Mesothelial cell of epicardium (in vitro differentiated cells): ENCODE measurements at regions not wholly inside any gene's neighbourhood (a gene's known extent, or its start where the extent isn't known, plus 50 kb on each side); places are given as distances from the start of the nearest gene placed in this dataset.

ENCODE experiments used
- DNase-seq, 2 experiments: peaks; one replicate each; pipeline ENCODE4 v3.0.0; 2021; ENCODE audit warnings: low spot score in 2 of 2; ENCODE audit not compliant: unreplicated experiment in 2 of 2
- H3K27ac Mint-ChIP-seq: 2 replicates; pipeline ENCODE4 v1.8.0; 2021; ENCODE audit warnings: mixed read lengths
- H3K27me3 Mint-ChIP-seq: 2 replicates; pipeline ENCODE4 v1.8.0; 2021; ENCODE audit warnings: low read depth, mixed read lengths
- H3K36me3 Mint-ChIP-seq: 2 replicates; pipeline ENCODE4 v1.8.0; 2021; ENCODE audit warnings: mixed read lengths
- H3K4me1 Mint-ChIP-seq: 2 replicates; pipeline ENCODE4 v1.8.0; 2021; ENCODE audit warnings: mixed read lengths
- H3K4me3 Mint-ChIP-seq: 2 replicates; pipeline ENCODE4 v1.8.0; 2021; ENCODE audit warnings: mild to moderate bottlenecking, moderate library complexity, mixed read lengths
- H3K9me3 Mint-ChIP-seq: 2 replicates; pipeline ENCODE4 v1.8.0; 2021; ENCODE audit warnings: mixed read lengths
- TF ChIP-seq, protein P1 (sequence below): fragments of 200-600 bp; sonication (generic); IDR thresholded peaks from one replicate; pipeline ENCODE4 v1.5.0; 2021; ENCODE audit warnings: antibody characterized with exemption; ENCODE audit not compliant: unreplicated experiment

DNA sequence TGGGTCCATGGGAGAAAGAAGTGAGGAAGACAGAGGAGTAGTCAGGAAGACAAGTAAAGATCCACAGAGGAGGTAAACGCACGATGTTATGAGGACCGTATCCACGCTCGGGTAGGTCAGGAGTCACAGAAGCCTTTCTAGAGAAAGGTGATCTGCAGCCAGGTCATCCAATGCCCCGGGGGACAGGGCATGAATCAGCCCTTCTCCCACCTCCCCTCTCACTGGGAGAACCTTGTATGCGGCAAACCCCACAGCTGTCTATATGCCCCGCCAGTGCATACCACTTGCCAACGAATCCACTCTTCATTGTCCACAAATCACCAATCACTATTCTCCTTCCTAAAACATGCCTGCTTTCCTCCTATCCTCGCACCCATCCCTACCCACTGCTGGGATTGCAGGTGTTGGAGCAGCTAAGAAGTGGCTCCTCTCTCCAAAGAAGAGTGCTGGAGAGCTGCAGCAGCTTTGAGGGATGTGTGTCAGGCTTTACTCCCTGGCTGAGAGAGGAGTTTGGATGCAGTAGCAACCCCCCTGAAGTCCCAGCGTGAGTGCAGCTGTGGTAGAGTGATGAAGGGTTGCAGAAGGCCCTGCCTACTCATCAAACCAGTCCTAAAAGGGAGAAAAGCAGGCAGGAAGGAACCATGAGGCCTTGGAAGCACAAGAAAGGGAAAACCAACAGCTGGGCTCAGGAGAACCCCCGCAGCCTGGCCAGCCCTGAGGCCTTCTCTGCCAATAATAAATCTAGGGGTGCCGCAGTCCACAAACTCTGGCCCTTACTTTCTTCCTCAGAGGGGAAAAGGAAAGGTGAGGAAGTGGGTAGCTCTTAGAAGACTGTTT is 102.2 kb upstream of the GADD45A start:
- TF ChIP-seq, protein P1, sequence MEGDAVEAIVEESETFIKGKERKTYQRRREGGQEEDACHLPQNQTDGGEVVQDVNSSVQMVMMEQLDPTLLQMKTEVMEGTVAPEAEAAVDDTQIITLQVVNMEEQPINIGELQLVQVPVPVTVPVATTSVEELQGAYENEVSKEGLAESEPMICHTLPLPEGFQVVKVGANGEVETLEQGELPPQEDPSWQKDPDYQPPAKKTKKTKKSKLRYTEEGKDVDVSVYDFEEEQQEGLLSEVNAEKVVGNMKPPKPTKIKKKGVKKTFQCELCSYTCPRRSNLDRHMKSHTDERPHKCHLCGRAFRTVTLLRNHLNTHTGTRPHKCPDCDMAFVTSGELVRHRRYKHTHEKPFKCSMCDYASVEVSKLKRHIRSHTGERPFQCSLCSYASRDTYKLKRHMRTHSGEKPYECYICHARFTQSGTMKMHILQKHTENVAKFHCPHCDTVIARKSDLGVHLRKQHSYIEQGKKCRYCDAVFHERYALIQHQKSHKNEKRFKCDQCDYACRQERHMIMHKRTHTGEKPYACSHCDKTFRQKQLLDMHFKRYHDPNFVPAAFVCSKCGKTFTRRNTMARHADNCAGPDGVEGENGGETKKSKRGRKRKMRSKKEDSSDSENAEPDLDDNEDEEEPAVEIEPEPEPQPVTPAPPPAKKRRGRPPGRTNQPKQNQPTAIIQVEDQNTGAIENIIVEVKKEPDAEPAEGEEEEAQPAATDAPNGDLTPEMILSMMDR, result no peak
- Mint-ChIP-seq H3K9me3 (no peaks in the 10 kb centered on the region), H3K27me3 (no peaks in the 10 kb centered on the region), H3K27ac (no peak overlapping the region), H3K36me3 (no peaks in the 10 kb centered on the region), H3K4me1 (peaks cover 14% of the 10 kb centered on the region), H3K4me3 (no peak overlapping the region)
- no peak for DNase-seq

DNA sequence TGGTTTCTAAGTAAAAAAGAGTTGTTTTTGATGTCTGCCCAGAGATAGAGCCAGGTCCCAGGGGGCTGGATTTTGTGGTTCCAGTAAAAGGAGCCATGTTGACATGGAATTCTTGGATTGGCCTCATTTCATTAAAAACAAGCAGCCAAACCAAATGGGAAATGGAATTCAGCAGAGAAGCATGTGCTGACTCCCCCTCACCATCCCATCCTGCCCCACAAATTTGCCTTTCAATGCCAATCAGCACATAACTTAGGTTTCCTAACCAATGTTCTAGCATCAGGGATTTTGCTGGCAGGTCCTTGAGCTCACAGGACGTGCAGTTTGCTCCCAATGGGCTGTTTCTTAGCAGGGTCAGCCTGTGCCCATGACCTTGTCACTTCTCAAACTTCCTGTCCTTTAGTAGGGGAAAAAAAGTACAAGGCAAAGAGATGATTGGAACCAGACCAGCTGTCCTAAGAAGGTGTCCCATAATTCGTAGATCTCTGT is 101.5 kb upstream of the GADD45A start:
- H3K4me1 Mint-ChIP-seq, result peaks cover 14% of the 10 kb centered on the region
- H3K27me3 Mint-ChIP-seq, result no peaks in the 10 kb centered on the region
- no peaks in the 10 kb centered on the region for H3K9me3 Mint-ChIP-seq
- H3K36me3 Mint-ChIP-seq, result no peaks in the 10 kb centered on the region
- H3K4me3 Mint-ChIP-seq, result no peak overlapping the region
- no peak overlapping the region for H3K27ac Mint-ChIP-seq
- DNase-seq, result no peak
- TF ChIP-seq, protein P1, result no peak

DNA sequence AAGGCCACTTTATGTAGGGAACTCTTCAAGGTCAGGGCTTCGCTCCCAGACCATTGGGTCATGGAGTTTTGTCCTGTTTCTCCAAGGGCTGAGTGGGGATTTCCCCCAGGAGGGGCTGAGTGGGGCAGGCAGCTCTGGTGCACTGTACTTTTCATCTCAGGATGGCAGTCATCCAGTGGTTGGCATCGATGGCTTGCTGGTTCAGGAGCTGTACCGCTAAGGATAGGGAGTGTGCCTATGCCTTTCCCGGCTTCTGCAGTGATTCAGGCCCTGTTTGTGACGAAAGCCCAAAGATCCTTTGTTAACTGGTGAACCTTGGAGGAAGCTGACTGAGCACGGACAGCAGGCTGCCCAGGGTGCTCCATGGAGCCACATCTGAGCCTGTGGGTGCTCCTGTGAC is 100.1 kb upstream of the GADD45A start:
- TF ChIP-seq, protein P1, result no peak
- H3K9me3 Mint-ChIP-seq, result no peaks in the 10 kb centered on the region
- H3K4me1 Mint-ChIP-seq, result peaks cover 13% of the 10 kb centered on the region

DNA sequence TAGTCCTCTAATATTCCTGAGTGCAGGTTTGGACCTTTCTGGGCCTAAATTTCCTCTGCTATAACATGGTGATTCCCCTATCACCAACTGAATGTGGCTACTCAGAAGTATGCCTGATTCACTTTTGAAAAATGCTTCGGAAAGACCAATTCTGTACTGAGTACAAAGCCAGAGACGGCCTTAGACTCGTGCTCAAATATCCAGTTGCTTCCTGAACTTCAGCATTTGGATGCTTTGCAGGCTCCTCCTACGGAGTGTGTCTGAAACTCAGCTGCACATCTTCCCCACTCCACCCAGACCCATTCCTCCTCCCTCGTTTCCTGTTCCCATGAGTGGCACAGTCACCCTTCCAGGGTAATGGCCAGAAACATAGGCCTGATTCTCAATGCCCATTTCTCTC is 98.4 kb upstream of the GADD45A start:
- H3K9me3 Mint-ChIP-seq, result no peaks in the 10 kb centered on the region
- no peaks in the 10 kb centered on the region for H3K27me3 Mint-ChIP-seq
- H3K4me1 Mint-ChIP-seq, result peaks cover 12% of the 10 kb centered on the region
- H3K36me3 Mint-ChIP-seq, result no peaks in the 10 kb centered on the region
- TF ChIP-seq, protein P1, result no peak
- H3K4me3 Mint-ChIP-seq, result no peak overlapping the region
- no peak overlapping the region for H3K27ac Mint-ChIP-seq
- no peak for DNase-seq

More for the DNA sequence above, 100.1 kb upstream of the GADD45A start:
- H3K4me3 Mint-ChIP-seq, result no peak overlapping the region
- H3K27ac Mint-ChIP-seq, result no peak overlapping the region
- no peak for DNase-seq
- H3K27me3 Mint-ChIP-seq, result no peaks in the 10 kb centered on the region
- no peaks in the 10 kb centered on the region for H3K36me3 Mint-ChIP-seq

DNA sequence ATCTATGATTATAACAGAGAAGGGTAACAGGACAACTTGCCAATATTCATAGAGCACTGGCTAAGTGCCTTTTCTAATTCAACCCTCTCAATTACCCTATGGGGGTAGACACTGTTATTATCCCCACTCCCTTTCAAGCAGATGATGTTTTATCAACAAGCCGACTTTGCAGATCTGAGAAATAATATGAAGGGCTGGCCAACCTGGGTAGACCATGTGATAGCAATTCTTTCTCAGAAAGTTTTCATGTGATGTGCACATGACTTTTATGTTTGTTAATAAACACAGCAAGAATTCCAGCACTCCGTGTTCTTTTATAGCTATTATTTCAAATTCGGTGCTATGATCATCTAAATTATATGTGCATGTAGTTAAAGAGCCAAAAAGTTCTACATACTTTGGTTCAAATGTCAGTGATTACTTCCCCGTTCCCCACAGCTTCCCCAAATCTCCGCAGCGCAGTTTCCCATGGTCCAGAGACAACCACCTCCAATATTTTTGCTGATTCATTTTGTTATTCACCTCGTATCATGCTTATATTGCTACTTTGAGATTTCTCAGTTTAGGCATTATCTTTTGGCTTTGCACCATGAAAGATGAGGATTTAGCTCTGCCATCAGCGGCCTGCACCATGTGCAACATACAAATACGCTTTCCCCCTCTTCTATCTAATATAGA is 96.7 kb upstream of the GADD45A start:
- Mint-ChIP-seq H3K27me3 (no peaks in the 10 kb centered on the region), H3K4me3 (no peak overlapping the region), H3K4me1 (peaks cover 12% of the 10 kb centered on the region), H3K9me3 (no peaks in the 10 kb centered on the region), H3K27ac (no peak overlapping the region), H3K36me3 (no peaks in the 10 kb centered on the region)
- DNase-seq, result no peak
- TF ChIP-seq, protein P1, result no peak
